Body of pancreas (tissue), 4 donors: ENCODE measurements at regions not wholly inside any gene's neighbourhood (a gene's known extent, or its start where the extent isn't known, plus 50 kb on each side); places are given as distances from the start of the nearest gene placed in this dataset.

Experiments used
- ATAC-seq: fragments of 150-250 bp; one replicate; pipeline ENCODE4 v1.9.1; 2016
- DNase-seq, 4 donors: peaks; one replicate each; pipeline ENCODE4 v3.0.0-alpha.2; 2019
- H3K27ac ChIP-seq, 4 donors: fragments of 200-600 bp; sonication (generic); 1 replicate in 3 of 4; 2 replicates in 1 of 4; pipeline versions ENCODE4 v1.5.1 to v1.6.1; 2016 to 2019; ENCODE audit warnings: mild to moderate bottlenecking in 1 of 4, mixed read lengths in 1 of 4, moderate library complexity in 1 of 4
- H3K27me3 ChIP-seq, 2 donors: fragments of 200-600 bp; sonication (generic); one replicate each; pipeline ENCODE4 v1.6.0; 2016; ENCODE audit warnings: mild to moderate bottlenecking in 1 of 2
- H3K36me3 ChIP-seq, 2 donors: fragments of 200-600 bp; sonication (generic); replicated peaks in 1 of 2; 2 replicates each; pipeline ENCODE4 v1.5.1; 2016; ENCODE audit warnings: low read depth in 2 of 2; ENCODE audit not compliant: insufficient read depth in 1 of 2
- H3K4me1 ChIP-seq: fragments of 200-600 bp; sonication (generic); one replicate; pipeline ENCODE4 v1.6.0; 2016
- H3K4me3 ChIP-seq, 2 donors: fragments of 200-600 bp; sonication (generic); 1 replicate in 1 of 2; 2 replicates in 1 of 2; pipeline ENCODE4 v1.5.1; 2016 to 2019
- H3K9me3 ChIP-seq, 3 donors: fragments of 200-600 bp; sonication (generic); 1 replicate in 2 of 3; 2 replicates in 1 of 3; pipeline ENCODE4 v1.5.1; 2016
- CTCF ChIP-seq, 7 experiments: fragments of 450-650 bp in 4 of 7; fragments of 200-600 bp in 3 of 7; sonication (generic) in 3 of 7; IDR thresholded peaks; one replicate each; pipeline ENCODE4 v1.5.1; 2016 to 2019; ENCODE audit warnings: antibody characterized with exemption in 7 of 7
- POLR2A ChIP-seq, 3 donors: fragments of 450-650 bp; IDR thresholded peaks; one replicate each; pipeline ENCODE4 v1.6.1; 2016; ENCODE audit warnings: antibody characterized with exemption in 3 of 3, mild to moderate bottlenecking in 2 of 3
- WGBS, 2 donors: methylation state at CpG; one replicate each; pipeline ENCODE4 v1.1.5; 2017; 5-methylcytosine and 5-hydroxymethylcytosine counted together
- intact Hi-C: fragments of 100-400 bp; cut with DNase I; formaldehyde crosslinking; loops from one replicate; pipeline ENCODE4 v1.15.1; 2023

GRCh38 chr6:44049163-44049988 is 77.9 kb downstream of the MRPL14 start:
- Histone ChIP-seq H3K36me3 (no peaks in the 10 kb centered on the region), H3K4me1 (peaks cover 23% of the 10 kb centered on the region), H3K4me3 (no peak overlapping the region), H3K27me3 (no peaks in the 10 kb centered on the region), H3K9me3 (no peaks in the 10 kb centered on the region), H3K27ac (peak overlapping the region; percentile 31 to 58 (median 45))
- intact Hi-C loops = no loop called here
- ATAC-seq (peak; percentile 33), DNase-seq (peak in 1 of 4 donors; percentile 41)
- WGBS, 2 donors = 53 to 60% methylated on average over 5 to 6 of the region's 6 CpGs
- TF ChIP-seq CTCF (IDR thresholded peaks at IDR 0.05) = no peak
- no peak for TF ChIP-seq POLR2A (IDR thresholded peaks at IDR 0.05)

DNA sequence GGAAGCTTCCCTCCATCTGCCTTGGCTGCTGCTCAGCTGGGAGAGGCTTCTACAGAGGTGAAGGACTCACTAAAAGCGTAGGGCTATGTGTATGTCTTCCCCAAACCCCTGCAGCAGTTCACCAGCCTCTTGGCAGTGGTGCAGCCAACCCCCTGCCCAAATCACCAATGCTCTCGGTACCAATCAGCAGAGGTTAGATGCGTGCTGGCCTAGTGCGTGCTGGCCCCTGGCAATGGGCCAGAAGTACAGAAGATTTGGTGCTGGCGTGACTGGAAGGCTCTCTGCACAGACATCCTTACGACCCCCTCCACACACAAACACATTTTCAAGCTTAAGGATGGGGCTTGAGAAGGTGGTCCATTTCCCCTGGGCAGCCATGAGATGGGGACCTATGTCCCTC is 79.0 kb downstream of the MRPL14 start:
- intact Hi-C loops = no loop called here

DNA sequence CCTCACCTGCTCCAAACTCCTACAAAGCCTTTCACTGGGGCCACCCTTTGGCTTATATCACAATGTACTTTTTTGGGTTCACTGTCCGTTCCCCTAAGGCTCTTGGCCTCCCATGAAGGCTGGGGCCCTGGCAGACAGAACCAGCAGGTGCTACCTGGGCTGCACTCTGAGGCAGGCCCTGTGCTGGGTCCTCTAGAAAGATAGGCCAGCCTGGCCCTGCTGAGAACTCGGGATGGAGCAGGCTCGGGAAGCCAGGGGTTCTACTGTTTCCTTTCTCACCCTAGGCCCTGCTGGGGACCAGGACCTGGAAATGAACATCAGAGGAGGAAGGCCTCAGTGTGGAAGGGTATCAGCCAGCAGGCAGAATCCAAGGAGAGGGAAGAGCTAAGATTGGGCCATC is 79.5 kb downstream of the MRPL14 start:
- WGBS, 2 donors = 74 to 89% methylated on average over 3 of the region's 3 CpGs
- DNase-seq (no peak), ATAC-seq (no peak)
- H3K9me3 ChIP-seq = no peaks in the 10 kb centered on the region
- no peak for TF ChIP-seq POLR2A (IDR thresholded peaks at IDR 0.05)
- no peak for TF ChIP-seq CTCF (IDR thresholded peaks at IDR 0.05)
- intact Hi-C loops = no loop called here
- peaks cover 32% of the 10 kb centered on the region for H3K4me1 ChIP-seq
- H3K36me3 ChIP-seq = no peaks in the 10 kb centered on the region
- no peak overlapping the region for H3K27ac ChIP-seq
- H3K27me3 ChIP-seq = no peaks in the 10 kb centered on the region
- H3K4me3 ChIP-seq = no peak overlapping the region

More for the DNA sequence above, 79.0 kb downstream of the MRPL14 start:
- DNase-seq = no peak
- H3K27ac ChIP-seq = no peak overlapping the region
- no peak for TF ChIP-seq CTCF (IDR thresholded peaks at IDR 0.05)
- no peak for TF ChIP-seq POLR2A (IDR thresholded peaks at IDR 0.05)
- no peak for ATAC-seq
- peaks cover 27% of the 10 kb centered on the region for H3K4me1 ChIP-seq
- H3K9me3 ChIP-seq = no peaks in the 10 kb centered on the region
- no peaks in the 10 kb centered on the region for H3K36me3 ChIP-seq
- 88 to 94% methylated on average over 6 of the region's 6 CpGs for WGBS, 2 donors
- H3K27me3 ChIP-seq = no peaks in the 10 kb centered on the region
- H3K4me3 ChIP-seq = no peak overlapping the region

GRCh38 chr6:44047179-44047546 is 80.1 kb downstream of the MRPL14 start:
- Histone ChIP-seq H3K27ac (no peak overlapping the region), H3K4me3 (no peak overlapping the region), H3K4me1 (peaks cover 36% of the 10 kb centered on the region), H3K9me3 (no peaks in the 10 kb centered on the region), H3K27me3 (no peaks in the 10 kb centered on the region), H3K36me3 (no peaks in the 10 kb centered on the region)
- DNase-seq (no peak), ATAC-seq (no peak)
- intact Hi-C loops = no loop called here
- TF ChIP-seq POLR2A (IDR thresholded peaks at IDR 0.05) (no peak), CTCF (IDR thresholded peaks at IDR 0.05) (no peak)
- WGBS, 2 donors = 63 to 90% methylated on average over 2 of the region's 2 CpGs
